ENCODE measurements at regions not wholly inside any gene's neighbourhood (a gene's known extent, or its start where the extent isn't known, plus 50 kb on each side); places are given as distances from the start of the nearest gene placed in this dataset.
"Not testable (repeated sequence)": the region's sequence is repeated elsewhere in the genome, so short reads cannot be mapped to it uniquely, and the experiment has no call there.

- peak; percentile 35 to 57 for DNase-seq
Measured at GRCh38 chr6:105692613-105693215, 289.8 kb upstream of the PREP start.

DNA sequence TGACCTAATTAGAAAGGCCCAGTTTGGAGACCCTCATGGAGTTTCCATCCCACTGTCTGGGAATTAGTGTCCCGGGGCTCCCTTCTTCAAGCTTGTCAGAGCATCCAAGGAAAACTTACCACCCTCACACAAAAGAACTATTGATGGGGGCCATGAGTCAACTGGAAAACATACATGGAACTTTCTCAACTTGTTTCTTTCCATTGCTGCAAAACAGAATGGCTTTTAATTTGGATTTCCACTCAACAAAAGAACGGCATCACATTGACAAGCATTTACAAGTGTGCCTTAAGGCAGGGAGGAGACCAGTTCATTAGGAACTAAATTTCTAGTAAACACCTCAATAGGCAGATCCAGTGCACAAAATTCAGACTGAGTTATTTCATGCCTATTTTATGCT is 289.1 kb upstream of the PREP start:
- DNase-seq = no peak

DNA sequence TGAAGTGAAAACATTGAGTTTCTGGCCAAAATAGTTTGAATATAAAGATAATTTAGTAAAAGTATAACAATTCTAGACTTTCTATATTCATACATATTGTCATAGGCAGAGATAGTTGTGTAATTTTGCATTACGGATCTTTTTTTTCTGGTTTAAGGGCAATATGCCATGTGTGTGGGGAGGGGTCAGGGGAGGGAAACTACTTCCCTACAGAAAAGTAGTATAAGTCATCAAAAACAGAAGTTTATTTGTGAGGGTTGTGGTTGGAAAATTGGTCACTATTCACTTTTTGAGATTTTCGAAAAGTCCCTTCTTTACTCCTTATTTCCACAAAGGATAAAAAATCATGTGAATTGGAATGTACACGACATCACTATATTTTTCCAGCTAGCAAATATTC is 288.2 kb upstream of the PREP start:
- DNase-seq = peak; percentile 66 to 84

DNA sequence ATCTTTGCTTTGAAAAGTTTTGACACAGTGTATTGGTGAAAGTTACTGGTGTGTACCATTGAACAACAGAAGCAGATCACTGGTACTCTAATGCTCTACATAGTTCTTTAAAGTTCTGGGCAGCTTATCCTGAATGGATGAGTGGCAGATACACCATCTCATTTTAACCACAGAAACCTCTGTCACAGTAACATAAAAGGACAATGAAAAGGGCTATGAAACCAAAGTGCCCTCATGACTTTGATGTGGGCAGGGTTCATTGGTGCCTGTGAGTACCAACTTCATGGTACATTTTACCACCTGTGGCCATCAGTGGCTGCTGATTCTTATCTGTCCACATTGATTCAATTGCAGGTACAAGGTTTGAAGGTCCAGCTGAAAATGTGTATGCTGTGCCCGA is 285.7 kb upstream of the PREP start:
- no peak for DNase-seq

DNA sequence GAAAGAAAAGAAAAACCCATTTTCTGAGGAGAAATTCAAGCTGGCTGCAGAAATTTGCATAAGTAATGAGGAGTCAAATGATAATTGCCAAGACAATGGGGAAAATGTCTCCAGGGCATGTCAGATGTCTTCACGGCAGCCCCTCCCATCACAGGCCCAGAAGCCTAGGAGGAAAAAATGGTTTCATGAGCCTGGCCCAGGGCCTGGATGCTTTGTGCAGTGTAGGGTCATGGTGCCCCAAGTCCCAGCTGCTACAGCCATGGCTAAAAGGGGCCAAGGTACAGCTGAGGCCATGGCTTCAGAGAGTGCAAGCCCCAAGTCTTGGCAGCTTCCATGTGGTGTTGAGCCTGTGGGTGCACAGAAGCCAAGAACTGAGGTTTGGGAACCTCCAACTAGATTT is 283.9 kb upstream of the PREP start:
- DNase-seq = not testable (repeated sequence)

GRCh38 chr6:105681061-105681460 is 278.2 kb upstream of the PREP start:
- no peak for DNase-seq

GRCh38 chr6:105680131-105680530 is 277.2 kb upstream of the PREP start:
- DNase-seq = no peak

DNA sequence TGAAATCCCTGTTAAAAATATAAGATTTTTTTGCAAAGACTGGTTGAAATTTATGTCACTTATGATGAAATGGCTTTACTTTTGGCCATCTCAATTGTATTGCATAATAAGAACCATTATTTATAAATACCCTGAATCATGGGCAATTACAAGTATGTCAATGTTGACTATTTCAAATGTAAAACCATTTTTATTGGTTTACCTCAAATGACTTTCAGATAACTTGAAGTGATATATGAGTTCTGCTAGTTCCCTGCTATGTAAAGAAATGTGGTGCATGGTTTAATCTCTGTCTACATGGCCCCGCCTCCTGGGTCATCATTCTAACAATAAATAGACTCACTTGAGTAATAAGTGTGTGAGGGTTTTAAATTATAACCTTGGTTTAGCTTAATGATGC is 275.6 kb upstream of the PREP start:
- DNase-seq = no peak

- no peak for DNase-seq
Measured at GRCh38 chr6:105677671-105678475, 275.0 kb upstream of the PREP start.

GRCh38 chr6:105676857-105677256 is 274.0 kb upstream of the PREP start:
- DNase-seq = no peak

DNA sequence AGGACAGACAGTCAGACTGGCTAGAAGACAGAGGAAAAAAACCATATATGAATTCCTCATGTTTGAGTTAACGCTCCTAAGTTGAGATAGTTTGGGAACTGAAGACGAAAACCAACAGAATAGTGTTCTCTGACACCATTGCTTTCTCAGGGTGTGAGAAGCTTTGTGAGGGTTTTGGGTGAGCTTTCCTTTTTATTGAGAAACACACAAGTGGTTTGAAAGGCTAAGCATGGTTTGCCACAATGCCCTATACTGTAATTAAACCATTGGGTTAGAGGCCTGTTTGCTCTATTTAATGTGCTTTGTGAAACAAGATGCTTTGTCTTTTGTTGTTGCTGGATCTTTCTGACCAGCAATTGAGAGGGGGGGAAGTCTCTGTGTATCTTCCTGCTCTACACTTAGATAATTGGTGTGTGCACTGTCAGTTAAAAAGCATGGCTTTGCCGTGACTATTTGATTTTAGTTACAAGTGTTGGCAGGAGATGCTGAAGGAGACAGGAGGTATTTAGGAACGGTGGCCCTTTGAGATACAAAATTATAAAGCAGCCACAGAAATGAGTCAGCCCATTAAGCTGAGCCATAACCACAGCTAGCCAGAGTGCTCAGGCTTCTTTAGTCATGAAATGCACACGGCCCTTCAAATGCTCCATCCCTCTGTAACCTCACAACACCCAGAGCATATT is 273.0 kb upstream of the PREP start:
- no peak for DNase-seq

GRCh38 chr6:105672856-105673538 is 270.1 kb upstream of the PREP start:
- not testable (repeated sequence) for DNase-seq

GRCh38 chr6:105669232-105669631 is 266.4 kb upstream of the PREP start:
- DNase-seq = no peak

GRCh38 chr6:105667056-105667455 is 264.2 kb upstream of the PREP start:
- DNase-seq = no peak

DNA sequence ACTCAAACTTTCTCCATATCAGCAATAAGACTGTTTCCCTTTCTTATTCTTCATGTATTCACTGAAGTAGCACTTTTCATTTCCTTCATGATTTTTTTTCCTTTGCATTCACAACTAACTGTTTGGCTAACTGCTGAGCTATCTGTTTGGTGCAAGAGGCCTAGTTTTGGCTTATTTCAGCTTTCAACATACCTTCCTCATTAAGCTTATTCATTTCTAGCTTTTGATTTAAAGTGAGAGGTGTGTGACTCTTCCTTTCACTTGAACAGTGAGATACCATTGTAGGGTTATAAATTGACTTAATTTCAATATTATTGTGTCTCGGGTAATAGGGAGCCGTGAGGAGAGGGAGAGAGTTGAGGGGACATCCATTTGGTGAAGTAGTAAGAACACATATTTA is 262.0 kb upstream of the PREP start:
- DNase-seq = no peak

DNA sequence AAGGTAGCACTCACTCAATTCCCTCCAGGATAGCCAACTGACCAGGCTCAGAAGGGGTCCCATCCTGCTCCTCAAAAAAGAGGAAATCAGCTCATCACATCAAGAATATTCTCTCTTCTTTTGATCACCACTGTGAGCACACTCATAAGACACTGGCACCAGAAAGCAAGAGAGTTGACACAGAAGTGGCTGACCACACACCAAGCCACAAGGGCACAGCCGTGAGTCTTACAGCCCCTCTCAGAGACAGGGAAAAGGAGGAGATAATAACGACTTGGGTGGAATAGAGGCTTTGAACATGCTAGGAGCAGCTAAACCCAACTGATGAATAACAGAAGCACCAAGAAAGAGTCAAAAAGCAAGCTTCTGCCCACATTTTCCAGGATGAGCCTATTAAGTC is 249.1 kb upstream of the PREP start:
- no peak for DNase-seq

DNA sequence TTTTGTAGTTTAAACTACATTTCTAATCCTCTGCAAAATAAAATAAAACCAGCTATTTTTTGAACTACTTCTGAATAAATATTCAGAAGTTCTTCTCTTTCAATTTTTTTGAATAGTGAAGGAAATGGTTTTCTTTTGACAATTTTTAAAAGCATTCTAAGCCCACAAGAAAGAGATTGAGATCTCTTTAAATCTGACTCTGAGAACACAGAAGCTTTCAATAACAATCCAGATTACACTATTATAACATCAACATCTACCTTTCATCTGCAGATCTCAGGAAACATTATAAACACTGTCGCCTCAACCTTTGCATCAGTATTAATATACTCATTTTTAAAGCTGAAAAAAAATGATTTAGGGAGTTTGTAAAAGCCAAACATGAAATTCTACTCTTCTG is 247.5 kb upstream of the PREP start:
- no peak for DNase-seq

GRCh38 chr6:105649192-105649591 is 246.3 kb upstream of the PREP start:
- DNase-seq = no peak

- no peak for DNase-seq
Measured at GRCh38 chr6:105648276-105648675, 245.4 kb upstream of the PREP start.

DNA sequence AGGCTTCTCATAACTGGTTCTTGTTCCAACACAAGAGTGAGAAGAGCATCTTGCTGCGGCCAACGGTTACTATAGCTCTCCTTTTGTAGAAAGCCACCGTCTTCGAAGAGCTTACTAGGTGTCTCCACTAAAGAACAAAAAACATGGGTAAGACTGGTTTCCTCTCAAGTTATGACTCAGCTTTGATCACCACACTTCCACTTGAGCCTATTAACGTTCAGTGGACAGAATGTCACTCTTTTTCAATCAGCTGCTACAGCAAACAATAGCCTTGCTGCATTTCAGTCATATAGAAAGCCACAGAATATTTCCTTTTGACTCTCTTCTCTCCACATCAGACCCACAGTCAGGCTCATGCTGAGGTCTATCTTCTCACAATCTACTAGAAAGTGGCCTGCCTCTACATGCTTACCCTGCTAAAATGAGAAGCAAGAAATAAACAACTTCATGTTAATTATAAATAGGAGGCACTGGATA is 243.5 kb upstream of the PREP start:
- no peak for DNase-seq

DNA sequence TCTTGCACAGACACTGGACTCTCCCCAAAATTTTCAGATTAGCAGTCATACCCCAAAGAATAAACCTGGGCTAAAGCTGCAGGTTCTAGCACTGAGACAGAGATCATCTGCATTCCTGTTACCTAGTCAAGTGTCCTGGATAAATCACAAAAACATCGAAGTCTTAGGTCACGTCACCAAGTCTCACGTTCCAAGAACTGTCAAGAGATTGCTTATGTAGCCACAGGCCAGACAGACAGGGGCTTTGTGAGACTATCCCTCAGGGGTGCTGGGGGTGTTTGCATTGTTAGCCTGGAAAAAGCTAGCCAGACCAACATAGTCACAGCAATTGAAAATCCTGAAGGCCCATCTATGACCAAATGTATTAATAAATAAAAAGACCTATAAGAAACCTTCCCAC is 243.1 kb upstream of the PREP start:
- DNase-seq = no peak

- no peak for DNase-seq
Measured at GRCh38 chr6:105645156-105645555, 242.3 kb upstream of the PREP start.

- no peak for DNase-seq
Measured at GRCh38 chr6:105644691-105645090, 241.8 kb upstream of the PREP start.
